Activated CD8-positive, alpha-beta T cell treated with anti-CD3 and anti-CD28 coated beads for 36 hours (primary cell): ENCODE measurements at regions not wholly inside any gene's neighbourhood (a gene's known extent, or its start where the extent isn't known, plus 50 kb on each side); places are given as distances from the start of the nearest gene placed in this dataset.

Experiments used
- ATAC-seq: fragments of 200-7000 bp; cut with Tn5 transposase; one replicate; pipeline ENCODE4 v1.10.0; 2021; ENCODE audit warnings: mild to moderate bottlenecking, moderate library complexity
- CTCF ChIA-PET: fragments of 350-600 bp; sonication (Branson Sonifier 250); formaldehyde crosslinking; loops from one replicate; lab custom pipeline; 2021; ENCODE audit warnings: antibody characterized with exemption; lab: Charles Lee
- POLR2A ChIA-PET: fragments of 350-600 bp; sonication (Branson Sonifier 250); formaldehyde crosslinking; loops from one replicate; lab custom pipeline; 2021; ENCODE audit warnings: antibody characterized with exemption; lab: Charles Lee
- DNase-seq: peaks from one replicate; pipeline ENCODE4 v3.0.0-alpha.2; 2020
- H3K27ac Mint-ChIP-seq: one replicate; pipeline ENCODE4 v1.8.0; 2021; ENCODE audit warnings: mild to moderate bottlenecking, mixed read lengths
- H3K27me3 Mint-ChIP-seq: one replicate; pipeline ENCODE4 v1.8.0; 2021; ENCODE audit warnings: mixed read lengths
- H3K36me3 Mint-ChIP-seq: one replicate; pipeline ENCODE4 v1.8.0; 2021; ENCODE audit warnings: low read depth, mixed read lengths
- H3K4me1 Mint-ChIP-seq: one replicate; pipeline ENCODE4 v1.8.0; 2021; ENCODE audit warnings: low read depth, mixed read lengths
- H3K4me3 Mint-ChIP-seq: one replicate; pipeline ENCODE4 v1.8.0; 2021; ENCODE audit warnings: mild to moderate bottlenecking, moderate library complexity, mixed read lengths
- H3K9me3 Mint-ChIP-seq: one replicate; pipeline ENCODE4 v1.8.0; 2021; ENCODE audit warnings: mixed read lengths
- CTCF ChIP-seq: fragments of 200-600 bp; IDR thresholded peaks from one replicate; pipeline ENCODE4 v1.8.0; 2022; ENCODE audit warnings: antibody characterized with exemption, mild to moderate bottlenecking
- intact Hi-C: fragments of 100-400 bp; cut with micrococcal nuclease; formaldehyde crosslinking; loops from one replicate; pipeline ENCODE4 v1.10.0; 2022

- no peaks in the 10 kb centered on the region for H3K9me3 Mint-ChIP-seq
- no peak overlapping the region for H3K27ac Mint-ChIP-seq
- ATAC-seq (no peak), DNase-seq (no peak)
- intact Hi-C loops = no loop called here
- POLR2A ChIA-PET = no interaction called here
- CTCF ChIA-PET = no interaction called here
- no peaks in the 10 kb centered on the region for H3K36me3 Mint-ChIP-seq
- no peak overlapping the region for H3K4me3 Mint-ChIP-seq
- H3K27me3 Mint-ChIP-seq = no peaks in the 10 kb centered on the region
- no peak for TF ChIP-seq CTCF
- H3K4me1 Mint-ChIP-seq = peaks cover 26% of the 10 kb centered on the region
These were observed 363.9 kb upstream of the MGMT start for GRCh38 chr10:129102906-129103693.

- Mint-ChIP-seq H3K4me3 (no peak overlapping the region), H3K27ac (no peak overlapping the region), H3K36me3 (no peaks in the 10 kb centered on the region), H3K9me3 (no peaks in the 10 kb centered on the region), H3K27me3 (no peaks in the 10 kb centered on the region), H3K4me1 (peaks cover 26% of the 10 kb centered on the region)
- TF ChIP-seq CTCF = no peak
- intact Hi-C loops = no loop called here
- ChIA-PET CTCF (no interaction called here), POLR2A (no interaction called here)
- DNase-seq (peak; percentile 4), ATAC-seq (no peak)
These were observed 362.6 kb upstream of the MGMT start for GRCh38 chr10:129104266-129105045.

- DNase-seq (no peak), ATAC-seq (no peak)
- POLR2A ChIA-PET = no interaction called here
- no peak for TF ChIP-seq CTCF
- Mint-ChIP-seq H3K27me3 (no peaks in the 10 kb centered on the region), H3K27ac (no peak overlapping the region), H3K9me3 (no peaks in the 10 kb centered on the region), H3K4me3 (no peak overlapping the region), H3K4me1 (peaks cover 26% of the 10 kb centered on the region), H3K36me3 (no peaks in the 10 kb centered on the region)
- intact Hi-C loops = no loop called here
- CTCF ChIA-PET = no interaction called here
These were observed 361.8 kb upstream of the MGMT start for GRCh38 chr10:129105266-129105665.

- TF ChIP-seq CTCF = no peak
- POLR2A ChIA-PET = no interaction called here
- no peak for ATAC-seq
- Mint-ChIP-seq H3K9me3 (no peaks in the 10 kb centered on the region), H3K4me3 (no peak overlapping the region), H3K36me3 (no peaks in the 10 kb centered on the region), H3K4me1 (peaks cover 19% of the 10 kb centered on the region), H3K27me3 (no peaks in the 10 kb centered on the region), H3K27ac (no peak overlapping the region)
- no peak for DNase-seq
- intact Hi-C loops = no loop called here
- CTCF ChIA-PET = no interaction called here
These were observed 360.7 kb upstream of the MGMT start for GRCh38 chr10:129106314-129106713.

GRCh38 chr10:129107525-129107924 is 359.5 kb upstream of the MGMT start:
- Mint-ChIP-seq H3K4me1 (peaks cover 10% of the 10 kb centered on the region), H3K9me3 (no peaks in the 10 kb centered on the region), H3K36me3 (no peaks in the 10 kb centered on the region), H3K4me3 (no peak overlapping the region), H3K27ac (no peak overlapping the region), H3K27me3 (no peaks in the 10 kb centered on the region)
- intact Hi-C loops = no loop called here
- ATAC-seq (no peak), DNase-seq (no peak)
- ChIA-PET CTCF (no interaction called here), POLR2A (no interaction called here)
- TF ChIP-seq CTCF = no peak
